ENCODE measurements at regions not wholly inside any gene's neighbourhood (a gene's known extent, or its start where the extent isn't known, plus 50 kb on each side); places are given as distances from the start of the nearest gene placed in this dataset.

- no peak for TF ChIP-seq CTCF (IDR thresholded peaks at IDR 0.05)
- no peak for TF ChIP-seq ZFX (IDR thresholded peaks at IDR 0.05; ENCODE audit: borderline replicate concordance)
Observed at GRCh38 chr15:81882504-81882903, 163.3 kb downstream of the MEX3B start.
